Ascending aorta (tissue), 2 donors: ENCODE measurements at regions not wholly inside any gene's neighbourhood (a gene's known extent, or its start where the extent isn't known, plus 50 kb on each side); places are given as distances from the start of the nearest gene placed in this dataset.
A peak's percentile ranks its signal among the peaks of the same experiment; 100 is the strongest.

Experiments
- DNase-seq, 2 donors: peaks; one replicate each; pipeline ENCODE4 v3.0.0-alpha.2; 2019; ENCODE audit warnings: low spot score in 2 of 2
- H3K27ac ChIP-seq, 2 donors: fragments of 200-600 bp; sonication (generic); one replicate each; pipeline ENCODE4 v1.5.1; 2016 to 2017; ENCODE audit warnings: mild to moderate bottlenecking in 1 of 2
- H3K27me3 ChIP-seq: fragments of 200-600 bp; sonication (generic); one replicate; pipeline ENCODE4 v1.5.1; 2017
- H3K36me3 ChIP-seq, 2 donors: fragments of 200-600 bp; sonication (generic); one replicate each; pipeline ENCODE4 v1.5.1; 2016
- H3K4me1 ChIP-seq, 2 donors: fragments of 200-600 bp; sonication (generic); one replicate each; pipeline ENCODE4 v1.5.1; 2016 to 2017; ENCODE audit warnings: mild to moderate bottlenecking in 1 of 2
- H3K4me3 ChIP-seq, 2 donors: fragments of 200-600 bp; sonication (generic); one replicate each; pipeline ENCODE4 v1.5.1; 2016 to 2017; ENCODE audit warnings: mild to moderate bottlenecking in 1 of 2
- H3K9me3 ChIP-seq, 2 donors: fragments of 200-600 bp; sonication (generic); one replicate each; pipeline ENCODE4 v1.5.1; 2016
- intact Hi-C: fragments of 100-400 bp; cut with DNase I; formaldehyde crosslinking; loops from one replicate; pipeline ENCODE4 v1.15.1; 2023
- TF ChIP-seq, protein P1 (sequence below), 3 experiments: fragments of 200-600 bp in 2 of 3; fragments of 450-650 bp in 1 of 3; sonication (generic) in 2 of 3; IDR thresholded peaks; one replicate each; pipeline ENCODE4 v1.5.1; 2016 to 2019; ENCODE audit warnings: antibody characterized with exemption in 3 of 3, mild to moderate bottlenecking in 1 of 3, moderate library complexity in 1 of 3

DNA sequence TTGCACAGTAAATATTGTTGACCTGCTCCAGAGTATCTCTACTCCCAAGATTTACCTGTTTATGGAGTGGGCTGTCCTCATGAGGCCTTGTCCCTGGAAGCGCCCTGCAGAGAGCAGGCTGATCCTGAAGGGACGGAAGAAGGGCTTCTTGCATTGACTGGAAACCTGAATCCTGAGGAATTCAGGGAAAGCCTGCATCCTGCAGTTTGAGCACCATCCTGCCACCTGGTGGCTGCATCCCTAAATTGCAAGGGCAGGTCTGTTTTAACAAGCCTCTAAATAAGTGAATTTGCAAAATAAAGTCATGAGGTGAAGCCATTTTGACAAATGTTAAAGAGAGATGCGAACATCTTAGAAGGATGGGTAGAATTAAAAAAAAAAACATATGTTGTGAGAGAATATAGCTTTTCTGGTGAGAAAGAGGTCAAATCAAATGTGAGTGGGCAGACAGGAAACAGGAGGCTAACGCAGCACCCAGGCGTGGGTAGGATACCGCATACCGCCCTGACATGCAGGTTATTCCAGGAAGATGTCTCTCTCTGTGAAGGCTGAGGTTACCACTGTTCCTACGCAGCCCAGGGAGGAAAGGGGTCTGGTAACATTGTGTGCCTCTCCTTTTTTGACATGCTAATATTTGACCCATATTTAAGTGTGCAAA is 754.9 kb downstream of the RNF144A start:
- DNase-seq: no peak
- Histone ChIP-seq H3K4me1 (no peaks in the 10 kb centered on the region), H3K4me3 (no peak overlapping the region), H3K27ac (no peak overlapping the region), H3K27me3 (no peaks in the 10 kb centered on the region), H3K9me3 (no peaks in the 10 kb centered on the region), H3K36me3 (no peaks in the 10 kb centered on the region)
- intact Hi-C loops: no loop called here
- TF ChIP-seq, protein P1, sequence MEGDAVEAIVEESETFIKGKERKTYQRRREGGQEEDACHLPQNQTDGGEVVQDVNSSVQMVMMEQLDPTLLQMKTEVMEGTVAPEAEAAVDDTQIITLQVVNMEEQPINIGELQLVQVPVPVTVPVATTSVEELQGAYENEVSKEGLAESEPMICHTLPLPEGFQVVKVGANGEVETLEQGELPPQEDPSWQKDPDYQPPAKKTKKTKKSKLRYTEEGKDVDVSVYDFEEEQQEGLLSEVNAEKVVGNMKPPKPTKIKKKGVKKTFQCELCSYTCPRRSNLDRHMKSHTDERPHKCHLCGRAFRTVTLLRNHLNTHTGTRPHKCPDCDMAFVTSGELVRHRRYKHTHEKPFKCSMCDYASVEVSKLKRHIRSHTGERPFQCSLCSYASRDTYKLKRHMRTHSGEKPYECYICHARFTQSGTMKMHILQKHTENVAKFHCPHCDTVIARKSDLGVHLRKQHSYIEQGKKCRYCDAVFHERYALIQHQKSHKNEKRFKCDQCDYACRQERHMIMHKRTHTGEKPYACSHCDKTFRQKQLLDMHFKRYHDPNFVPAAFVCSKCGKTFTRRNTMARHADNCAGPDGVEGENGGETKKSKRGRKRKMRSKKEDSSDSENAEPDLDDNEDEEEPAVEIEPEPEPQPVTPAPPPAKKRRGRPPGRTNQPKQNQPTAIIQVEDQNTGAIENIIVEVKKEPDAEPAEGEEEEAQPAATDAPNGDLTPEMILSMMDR (IDR thresholded peaks at IDR 0.05): peak in 2 of 3 experiments; percentile 29 to 46

DNA sequence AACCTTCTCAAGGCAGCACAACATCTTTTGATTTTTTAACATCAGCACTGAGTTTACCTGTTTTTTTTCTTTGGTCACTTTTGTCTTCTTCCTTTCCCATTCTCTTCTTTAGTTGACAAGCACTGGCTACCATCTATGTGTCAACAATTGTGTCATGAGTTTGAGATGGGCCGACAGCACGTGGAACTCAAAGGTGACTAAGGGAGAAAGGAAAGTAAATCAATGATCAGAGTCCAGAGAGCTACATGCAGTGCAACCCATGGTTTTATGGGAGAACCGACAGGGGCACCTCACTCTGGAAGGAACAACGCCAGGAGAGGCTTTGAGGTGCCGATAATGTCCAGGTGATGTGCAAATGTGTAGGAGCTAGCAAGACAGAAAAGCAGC is 755.5 kb downstream of the RNF144A start:
- no peak for DNase-seq
- no peak overlapping the region for H3K27ac ChIP-seq
- TF ChIP-seq, protein P1 (IDR thresholded peaks at IDR 0.05): no peak
- H3K27me3 ChIP-seq: no peaks in the 10 kb centered on the region
- intact Hi-C loops: no loop called here
- no peaks in the 10 kb centered on the region for H3K36me3 ChIP-seq
- no peaks in the 10 kb centered on the region for H3K4me1 ChIP-seq
- H3K4me3 ChIP-seq: no peak overlapping the region
- H3K9me3 ChIP-seq: no peaks in the 10 kb centered on the region

DNA sequence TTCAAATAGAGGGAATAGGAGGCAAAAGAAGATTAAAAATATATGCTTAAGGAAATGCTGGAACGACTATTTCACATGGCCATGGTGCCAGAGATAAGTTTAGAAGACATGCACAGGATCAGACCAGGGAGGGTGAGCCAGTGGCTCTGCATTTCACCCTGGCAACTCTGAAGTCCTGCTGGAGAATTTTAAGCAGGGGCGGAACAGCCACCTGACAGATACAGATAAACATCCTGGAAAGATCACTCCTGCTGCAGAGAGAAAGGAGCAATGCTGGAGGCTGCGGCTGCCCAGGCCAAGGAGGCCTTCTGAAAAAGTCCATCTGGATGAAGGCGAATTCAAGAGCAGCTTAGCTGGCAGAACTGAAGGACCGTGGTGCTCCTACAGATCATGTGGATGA is 755.9 kb downstream of the RNF144A start:
- no peak for DNase-seq
- H3K27ac ChIP-seq: no peak overlapping the region
- TF ChIP-seq, protein P1 (IDR thresholded peaks at IDR 0.05): no peak
- no peak overlapping the region for H3K4me3 ChIP-seq
- intact Hi-C loops: no loop called here
- no peaks in the 10 kb centered on the region for H3K36me3 ChIP-seq
- H3K4me1 ChIP-seq: no peaks in the 10 kb centered on the region
- H3K27me3 ChIP-seq: no peaks in the 10 kb centered on the region
- H3K9me3 ChIP-seq: no peaks in the 10 kb centered on the region

DNA sequence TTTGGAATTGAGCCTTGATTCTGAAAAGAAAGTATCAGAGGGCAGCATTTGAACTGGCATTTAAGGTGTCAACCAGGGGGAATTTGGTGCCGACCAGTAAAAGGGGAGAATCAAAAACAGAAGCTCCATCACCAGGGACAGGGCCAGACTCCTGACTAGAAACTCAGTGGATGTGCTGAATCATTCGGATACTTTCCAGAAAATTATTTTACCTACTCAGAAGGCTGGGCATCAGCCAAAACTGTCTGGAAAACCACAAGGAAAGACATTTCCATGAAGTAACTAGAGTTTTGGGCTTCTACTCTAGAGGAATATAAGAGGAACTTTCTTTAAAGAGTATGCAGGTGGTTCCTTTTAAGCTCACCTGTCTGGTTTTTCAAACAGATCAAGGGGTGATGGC is 756.6 kb downstream of the RNF144A start:
- no peaks in the 10 kb centered on the region for H3K36me3 ChIP-seq
- intact Hi-C loops: no loop called here
- no peak overlapping the region for H3K27ac ChIP-seq
- no peaks in the 10 kb centered on the region for H3K9me3 ChIP-seq
- H3K27me3 ChIP-seq: no peaks in the 10 kb centered on the region
- DNase-seq: no peak
- TF ChIP-seq, protein P1 (IDR thresholded peaks at IDR 0.05): no peak
- H3K4me1 ChIP-seq: no peaks in the 10 kb centered on the region
- no peak overlapping the region for H3K4me3 ChIP-seq

DNA sequence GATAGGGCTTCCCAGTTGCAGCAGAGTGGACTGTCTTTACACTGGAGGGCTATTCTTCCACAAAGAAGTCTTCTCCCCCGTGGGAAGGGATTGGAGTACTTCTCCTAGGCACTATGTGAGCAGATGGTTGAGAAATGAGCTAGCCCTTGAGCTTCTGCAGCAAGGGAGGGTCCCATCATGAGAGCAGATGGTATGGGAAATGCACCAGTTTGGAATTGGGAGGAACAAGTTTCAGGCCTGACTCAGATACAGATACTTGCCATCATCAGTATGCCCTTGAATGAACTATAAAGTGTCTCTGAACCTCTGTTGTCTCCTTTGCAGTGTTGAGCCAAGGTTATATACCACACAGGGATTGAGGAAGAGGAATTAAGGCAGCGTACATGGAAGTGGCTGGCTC is 757.4 kb downstream of the RNF144A start:
- Histone ChIP-seq H3K36me3 (no peaks in the 10 kb centered on the region), H3K4me1 (no peaks in the 10 kb centered on the region), H3K27ac (no peak overlapping the region), H3K9me3 (no peaks in the 10 kb centered on the region), H3K27me3 (no peaks in the 10 kb centered on the region), H3K4me3 (no peak overlapping the region)
- TF ChIP-seq, protein P1 (IDR thresholded peaks at IDR 0.05): no peak
- intact Hi-C loops: no loop called here
- DNase-seq: no peak

DNA sequence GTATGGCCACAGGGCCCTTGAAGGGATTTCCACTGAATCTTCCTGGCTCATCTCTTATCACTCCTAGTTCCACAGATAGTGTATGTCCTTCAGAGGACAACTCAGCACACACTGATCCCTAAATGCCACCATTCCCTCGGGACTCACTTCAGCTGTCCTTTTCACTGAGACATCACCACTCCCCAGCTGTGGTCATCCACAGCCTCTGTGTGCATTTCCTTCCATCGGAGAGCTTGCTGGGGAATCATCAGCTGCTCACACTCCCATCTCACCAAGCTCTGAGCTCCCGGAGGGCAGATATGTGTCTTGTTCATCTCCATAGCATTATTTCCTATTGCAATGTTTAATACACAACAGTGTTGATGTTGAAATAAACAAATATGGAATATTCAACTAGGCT is 759.5 kb downstream of the RNF144A start:
- no peak for DNase-seq
- Histone ChIP-seq H3K27ac (no peak overlapping the region), H3K4me1 (no peaks in the 10 kb centered on the region), H3K27me3 (no peaks in the 10 kb centered on the region), H3K36me3 (no peaks in the 10 kb centered on the region), H3K9me3 (no peaks in the 10 kb centered on the region), H3K4me3 (no peak overlapping the region)
- TF ChIP-seq, protein P1 (IDR thresholded peaks at IDR 0.05): no peak
- intact Hi-C loops: no loop called here
